ENCODE measurements at regions not wholly inside any gene's neighbourhood (a gene's known extent, or its start where the extent isn't known, plus 50 kb on each side); places are given as distances from the start of the nearest gene placed in this dataset.
"Not testable (repeated sequence)": the region's sequence is repeated elsewhere in the genome, so short reads cannot be mapped to it uniquely, and the experiment has no call there.

GRCh38 chr4:138113819-138114400 lies 128.2 kb downstream of the SLC7A11 start:
- peak; percentile 46 for DNase-seq

GRCh38 chr4:138112890-138113289 lies 129.3 kb downstream of the SLC7A11 start:
- DNase-seq, result not testable (repeated sequence)

- no peak for DNase-seq
Observed at GRCh38 chr4:138112389-138112788, 129.8 kb downstream of the SLC7A11 start.

- peak; percentile 24 for DNase-seq
Observed at GRCh38 chr4:138111462-138112000, 130.6 kb downstream of the SLC7A11 start.

- DNase-seq, result no peak
Observed at GRCh38 chr4:138110815-138111214, 131.3 kb downstream of the SLC7A11 start.

- no peak for DNase-seq
Observed at GRCh38 chr4:138107023-138107422, 135.1 kb downstream of the SLC7A11 start.

GRCh38 chr4:138105331-138105730 lies 136.8 kb downstream of the SLC7A11 start:
- no peak for DNase-seq

- DNase-seq, result no peak
Observed at GRCh38 chr4:138104284-138104680, 137.9 kb downstream of the SLC7A11 start.

GRCh38 chr4:138103597-138104283 lies 138.4 kb downstream of the SLC7A11 start:
- DNase-seq, result no peak

GRCh38 chr4:138099385-138099784 lies 142.8 kb downstream of the SLC7A11 start:
- DNase-seq, result no peak

- no peak for DNase-seq
Observed at GRCh38 chr4:138097912-138098600, 144.1 kb downstream of the SLC7A11 start.

- no peak for DNase-seq
Observed at GRCh38 chr4:138096384-138097062, 145.6 kb downstream of the SLC7A11 start.

GRCh38 chr4:138095378-138095777 lies 146.8 kb downstream of the SLC7A11 start:
- no peak for DNase-seq

- DNase-seq, result no peak
Observed at GRCh38 chr4:138092060-138092459, 150.1 kb downstream of the SLC7A11 start.

GRCh38 chr4:138090918-138091676 lies 151.1 kb downstream of the SLC7A11 start:
- no peak for DNase-seq

- peak; percentile 85 for DNase-seq
Observed at GRCh38 chr4:138090150-138090917, 151.8 kb downstream of the SLC7A11 start.

GRCh38 chr4:138088449-138089208 lies 153.5 kb downstream of the SLC7A11 start:
- DNase-seq, result no peak

GRCh38 chr4:138087066-138087719 lies 155.0 kb downstream of the SLC7A11 start:
- no peak for DNase-seq

- DNase-seq, result peak; percentile 56
Observed at GRCh38 chr4:138086611-138087041, 155.5 kb downstream of the SLC7A11 start.

- no peak for DNase-seq
Observed at GRCh38 chr4:138085736-138086305, 156.3 kb downstream of the SLC7A11 start.

All from fibroblast of upper back skin (primary cell).